Ishikawa (cell line): ENCODE measurements at regions not wholly inside any gene's neighbourhood (a gene's known extent, or its start where the extent isn't known, plus 50 kb on each side); places are given as distances from the start of the nearest gene placed in this dataset.

Source experiments
- CREB1 ChIP-seq: IDR thresholded peaks from 2 replicates; pipeline ENCODE4 v1.6.1; 2012; ENCODE audit warnings: low read depth
- RAD21 ChIP-seq: IDR thresholded peaks from 2 replicates; pipeline ENCODE4 v1.6.1; 2012; ENCODE audit warnings: low read depth

GRCh38 chrX:110584083-110584482 lies 211.5 kb downstream of the CHRDL1 start:
- no peak for TF ChIP-seq CREB1
- no peak for TF ChIP-seq RAD21
